WERI-Rb-1 (cell line): ENCODE measurements at regions not wholly inside any gene's neighbourhood (a gene's known extent, or its start where the extent isn't known, plus 50 kb on each side); places are given as distances from the start of the nearest gene placed in this dataset.

Experiments used
- DNase-seq: peaks from one replicate; pipeline ENCODE4 v3.0.0-alpha.2; 2020
- H3K27ac ChIP-seq: fragments of 250-450 bp; sonication (Bioruptor Pico); 2 replicates; pipeline ENCODE4 v1.5.1; 2020; ENCODE audit warnings: mild to moderate bottlenecking, moderate library complexity
- H3K27me3 ChIP-seq: fragments of 250-450 bp; sonication (Bioruptor Pico); 2 replicates; pipeline ENCODE4 v1.5.1; 2021; ENCODE audit warnings: mild to moderate bottlenecking, low read depth, moderate library complexity; ENCODE audit not compliant: insufficient read depth, severe bottlenecking
- H3K36me3 ChIP-seq: fragments of 250-450 bp; sonication (Bioruptor Pico); 2 replicates; pipeline ENCODE4 v1.5.1; 2020; ENCODE audit warnings: mild to moderate bottlenecking, moderate library complexity
- H3K4me3 ChIP-seq: 2 replicates; pipeline ENCODE4 v1.5.1; 2011; ENCODE audit warnings: low read depth, mild to moderate bottlenecking, control low read depth, low read length
- H3K9me3 ChIP-seq: fragments of 250-450 bp; sonication (Bioruptor Pico); 2 replicates; pipeline ENCODE4 v1.5.1; 2021; ENCODE audit warnings: mild to moderate bottlenecking, moderate library complexity; ENCODE audit not compliant: severe bottlenecking
- TF ChIP-seq, protein P1 (sequence below): IDR thresholded peaks from 2 replicates; pipeline ENCODE4 v1.5.1; 2011; ENCODE audit warnings: low read depth, mild to moderate bottlenecking, control low read depth, inconsistent platforms, low read length

DNA sequence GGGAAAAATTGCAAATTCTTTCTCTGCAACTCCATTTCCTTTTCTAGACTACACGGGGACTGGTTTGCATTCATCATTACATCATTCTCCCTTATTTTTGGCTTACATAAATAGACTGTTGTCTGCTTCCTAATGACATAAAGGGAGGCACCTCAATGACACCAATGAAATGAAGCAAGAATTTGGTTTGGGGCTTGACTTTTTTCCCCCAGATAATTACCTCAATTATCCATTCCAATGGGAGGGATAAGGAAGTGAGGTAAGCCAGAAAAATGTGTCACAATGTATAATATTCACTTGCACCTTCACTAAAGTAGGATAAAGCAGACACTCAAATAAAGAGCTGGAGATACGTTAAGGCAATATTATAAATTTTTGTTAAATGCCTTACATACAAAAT lies 240.6 kb upstream of the GRIP1 start:
- no peak for DNase-seq
- Histone ChIP-seq H3K36me3 (no peaks in the 10 kb centered on the region), H3K27me3 (no peaks in the 10 kb centered on the region), H3K9me3 (no peaks in the 10 kb centered on the region), H3K27ac (no peak overlapping the region), H3K4me3 (no peak overlapping the region)
- TF ChIP-seq, protein P1, sequence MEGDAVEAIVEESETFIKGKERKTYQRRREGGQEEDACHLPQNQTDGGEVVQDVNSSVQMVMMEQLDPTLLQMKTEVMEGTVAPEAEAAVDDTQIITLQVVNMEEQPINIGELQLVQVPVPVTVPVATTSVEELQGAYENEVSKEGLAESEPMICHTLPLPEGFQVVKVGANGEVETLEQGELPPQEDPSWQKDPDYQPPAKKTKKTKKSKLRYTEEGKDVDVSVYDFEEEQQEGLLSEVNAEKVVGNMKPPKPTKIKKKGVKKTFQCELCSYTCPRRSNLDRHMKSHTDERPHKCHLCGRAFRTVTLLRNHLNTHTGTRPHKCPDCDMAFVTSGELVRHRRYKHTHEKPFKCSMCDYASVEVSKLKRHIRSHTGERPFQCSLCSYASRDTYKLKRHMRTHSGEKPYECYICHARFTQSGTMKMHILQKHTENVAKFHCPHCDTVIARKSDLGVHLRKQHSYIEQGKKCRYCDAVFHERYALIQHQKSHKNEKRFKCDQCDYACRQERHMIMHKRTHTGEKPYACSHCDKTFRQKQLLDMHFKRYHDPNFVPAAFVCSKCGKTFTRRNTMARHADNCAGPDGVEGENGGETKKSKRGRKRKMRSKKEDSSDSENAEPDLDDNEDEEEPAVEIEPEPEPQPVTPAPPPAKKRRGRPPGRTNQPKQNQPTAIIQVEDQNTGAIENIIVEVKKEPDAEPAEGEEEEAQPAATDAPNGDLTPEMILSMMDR = no peak

DNA sequence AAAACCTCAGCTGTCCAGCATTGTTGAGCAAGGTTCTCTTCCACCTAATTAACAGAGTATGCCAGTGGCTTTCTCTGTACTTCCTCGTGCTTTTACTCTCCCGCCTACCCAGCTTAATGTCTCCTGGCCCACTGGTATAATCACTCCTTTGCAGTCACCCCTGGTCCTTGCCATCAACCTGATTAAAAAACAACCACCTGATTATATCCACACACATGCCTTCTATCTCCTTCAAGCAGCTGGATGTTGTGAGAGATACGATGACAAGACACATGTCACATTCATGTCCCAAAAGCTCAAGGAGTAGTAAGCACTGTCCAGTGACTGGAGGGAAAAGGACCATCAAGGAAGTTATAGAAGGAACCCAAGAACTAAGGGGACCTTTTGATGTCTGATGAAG lies 241.3 kb upstream of the GRIP1 start:
- H3K36me3 ChIP-seq = no peaks in the 10 kb centered on the region; the same call in 1 of the 2 replicates
- no peaks in the 10 kb centered on the region for H3K27me3 ChIP-seq
- no peak for DNase-seq
- no peaks in the 10 kb centered on the region for H3K9me3 ChIP-seq
- H3K4me3 ChIP-seq = no peak overlapping the region
- H3K27ac ChIP-seq = no peak overlapping the region
- TF ChIP-seq, protein P1 = no peak

DNA sequence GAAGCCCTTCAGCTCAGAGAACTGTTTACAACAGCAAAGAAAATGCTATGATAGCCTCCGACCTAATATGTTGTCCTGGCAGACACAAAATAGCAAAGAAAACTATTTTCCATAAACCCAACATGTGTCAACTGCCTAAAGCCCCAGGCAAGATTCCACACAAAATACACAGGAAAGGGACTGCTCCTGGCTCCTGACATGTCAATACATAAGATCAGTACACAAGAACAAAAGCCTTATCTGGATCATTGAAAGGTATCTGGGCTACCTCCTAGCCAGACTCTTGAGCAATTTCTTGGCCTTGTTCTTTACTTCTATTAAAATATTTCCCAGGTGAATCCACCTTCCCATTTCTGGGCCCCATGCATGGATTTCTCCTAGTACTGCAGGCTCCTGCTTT lies 242.3 kb upstream of the GRIP1 start:
- no peaks in the 10 kb centered on the region; the same call in 1 of the 2 replicates for H3K36me3 ChIP-seq
- H3K27me3 ChIP-seq = no peaks in the 10 kb centered on the region
- no peak overlapping the region for H3K27ac ChIP-seq
- no peak overlapping the region for H3K4me3 ChIP-seq
- H3K9me3 ChIP-seq = no peaks in the 10 kb centered on the region
- DNase-seq = no peak
- TF ChIP-seq, protein P1 = no peak

DNA sequence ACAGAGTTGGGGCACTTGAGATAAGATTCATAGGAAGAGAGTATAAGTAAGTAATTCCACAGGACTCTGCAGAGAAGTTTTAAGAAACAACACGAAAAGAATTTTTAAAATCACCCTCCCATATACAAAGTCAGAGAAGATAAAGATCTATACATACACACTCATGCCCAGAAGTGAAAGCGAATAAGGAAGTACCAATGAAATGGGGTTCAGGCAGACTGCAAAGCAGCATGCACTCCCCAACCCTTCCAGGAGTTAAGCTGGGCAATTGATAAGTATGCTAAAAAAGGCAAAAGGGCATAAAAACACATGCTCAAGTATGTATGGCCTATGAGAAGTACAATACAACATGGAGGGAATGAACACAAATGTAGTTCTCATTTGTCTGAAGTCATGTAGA lies 246.2 kb upstream of the GRIP1 start:
- TF ChIP-seq, protein P1 = no peak
- no peaks in the 10 kb centered on the region for H3K9me3 ChIP-seq
- H3K4me3 ChIP-seq = no peak overlapping the region
- no peak for DNase-seq
- no peaks in the 10 kb centered on the region for H3K27me3 ChIP-seq
- H3K36me3 ChIP-seq = no peaks in the 10 kb centered on the region; the same call in 1 of the 2 replicates
- H3K27ac ChIP-seq = no peak overlapping the region

DNA sequence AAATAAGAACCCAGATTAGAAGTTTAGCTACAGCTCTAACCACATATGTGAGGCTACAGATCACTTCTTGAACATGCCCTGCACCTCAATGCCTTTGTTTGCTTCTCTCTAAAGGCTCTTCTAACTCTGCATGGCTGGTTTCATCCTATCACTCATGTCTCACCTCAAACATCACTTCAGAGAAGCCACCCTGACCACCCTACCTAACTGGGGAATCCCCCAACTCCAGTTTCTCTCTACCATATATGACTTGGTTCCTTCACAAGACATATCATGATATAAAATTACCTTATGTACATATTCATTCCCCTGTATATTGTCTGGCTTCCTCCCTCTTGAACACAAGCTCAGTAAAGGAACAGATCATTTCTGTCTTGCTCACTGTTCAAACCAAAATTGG lies 250.2 kb upstream of the GRIP1 start:
- TF ChIP-seq, protein P1 = no peak
- no peak for DNase-seq
- Histone ChIP-seq H3K9me3 (no peaks in the 10 kb centered on the region), H3K27me3 (no peaks in the 10 kb centered on the region), H3K27ac (no peak overlapping the region), H3K36me3 (no peaks in the 10 kb centered on the region; the same call in 1 of the 2 replicates), H3K4me3 (no peak overlapping the region)

DNA sequence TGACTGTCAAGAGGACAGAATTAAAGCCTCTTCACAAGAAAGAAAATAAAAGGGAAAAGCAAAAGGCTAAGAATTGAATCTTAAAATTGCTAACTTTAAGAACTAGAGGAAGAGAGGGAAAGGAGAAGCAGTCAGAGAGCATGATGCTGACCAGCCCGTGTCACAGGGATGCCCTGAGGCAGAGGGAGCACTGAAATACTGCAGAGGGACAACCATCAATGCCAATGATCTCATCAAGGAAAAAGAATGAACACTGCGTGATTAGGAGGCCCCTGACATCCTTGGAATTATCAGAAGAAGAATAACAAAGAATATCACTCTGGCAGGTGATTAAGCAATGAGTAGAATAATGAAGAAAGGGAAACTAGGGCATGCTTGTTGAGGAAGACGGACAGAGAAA lies 252.2 kb upstream of the GRIP1 start:
- no peak for DNase-seq
- Histone ChIP-seq H3K9me3 (no peaks in the 10 kb centered on the region), H3K27ac (no peak overlapping the region), H3K4me3 (no peak overlapping the region), H3K36me3 (no peaks in the 10 kb centered on the region), H3K27me3 (no peaks in the 10 kb centered on the region)
- TF ChIP-seq, protein P1 = no peak
